ENCODE measurements at regions not wholly inside any gene's neighbourhood (a gene's known extent, or its start where the extent isn't known, plus 50 kb on each side); places are given as distances from the start of the nearest gene placed in this dataset.

GRCh38 chr6:121548131-121548530 lies 112.7 kb downstream of the GJA1 start:
- TF ChIP-seq RAD21 (IDR thresholded peaks at IDR 0.05; ENCODE audit: low read depth) (no peak), TAF1 (IDR thresholded peaks at IDR 0.05; ENCODE audit: low read depth) (no peak), FOXM1 (IDR thresholded peaks at IDR 0.05; ENCODE audit: borderline replicate concordance, low read depth) (no peak), CREB1 (IDR thresholded peaks at IDR 0.05; ENCODE audit: low read depth) (no peak), YY1 (IDR thresholded peaks at IDR 0.05; ENCODE audit: low read depth) (no peak), REST (IDR thresholded peaks at IDR 0.05; ENCODE audit: low read depth) (no peak), USF1 (IDR thresholded peaks at IDR 0.05) (no peak), TCF12 (IDR thresholded peaks at IDR 0.05; ENCODE audit: low read depth) (no peak), NFIC (IDR thresholded peaks at IDR 0.05) (no peak), ZBTB7A (IDR thresholded peaks at IDR 0.05; ENCODE audit: low read depth) (no peak), EP300 (IDR thresholded peaks at IDR 0.05; ENCODE audit: borderline replicate concordance) (no peak), TEAD4 (IDR thresholded peaks at IDR 0.05) (no peak), EGR1 (IDR thresholded peaks at IDR 0.05) (no peak), MAX (IDR thresholded peaks at IDR 0.05) (no peak), CEBPB (IDR thresholded peaks at IDR 0.05) (no peak)

- TF ChIP-seq CREB1 (IDR thresholded peaks at IDR 0.05; ENCODE audit: low read depth): no peak
- TF ChIP-seq REST (IDR thresholded peaks at IDR 0.05; ENCODE audit: low read depth): no peak
- TF ChIP-seq NFIC (IDR thresholded peaks at IDR 0.05): no peak
- no peak for TF ChIP-seq TEAD4 (IDR thresholded peaks at IDR 0.05)
- TF ChIP-seq YY1 (IDR thresholded peaks at IDR 0.05; ENCODE audit: low read depth): no peak
- TF ChIP-seq CEBPB (IDR thresholded peaks at IDR 0.05): no peak
- no peak for TF ChIP-seq USF1 (IDR thresholded peaks at IDR 0.05)
- TF ChIP-seq TAF1 (IDR thresholded peaks at IDR 0.05; ENCODE audit: low read depth): no peak
- no peak for TF ChIP-seq RAD21 (IDR thresholded peaks at IDR 0.05; ENCODE audit: low read depth)
- TF ChIP-seq FOXM1 (IDR thresholded peaks at IDR 0.05; ENCODE audit: borderline replicate concordance, low read depth): no peak
- no peak for TF ChIP-seq MAX (IDR thresholded peaks at IDR 0.05)
- TF ChIP-seq ZBTB7A (IDR thresholded peaks at IDR 0.05; ENCODE audit: low read depth): no peak
- TF ChIP-seq TCF12 (IDR thresholded peaks at IDR 0.05; ENCODE audit: low read depth): no peak
- TF ChIP-seq EP300 (IDR thresholded peaks at IDR 0.05; ENCODE audit: borderline replicate concordance): no peak
- TF ChIP-seq EGR1 (IDR thresholded peaks at IDR 0.05): no peak
Observed at GRCh38 chr6:121549736-121550135, 114.3 kb downstream of the GJA1 start.

GRCh38 chr6:121550491-121551010 lies 115.1 kb downstream of the GJA1 start:
- TF ChIP-seq TAF1 (IDR thresholded peaks at IDR 0.05; ENCODE audit: low read depth): no peak
- TF ChIP-seq EGR1 (IDR thresholded peaks at IDR 0.05): no peak
- TF ChIP-seq TCF12 (IDR thresholded peaks at IDR 0.05; ENCODE audit: low read depth): no peak
- no peak for TF ChIP-seq NFIC (IDR thresholded peaks at IDR 0.05)
- no peak for TF ChIP-seq RAD21 (IDR thresholded peaks at IDR 0.05; ENCODE audit: low read depth)
- TF ChIP-seq CREB1 (IDR thresholded peaks at IDR 0.05; ENCODE audit: low read depth): no peak
- TF ChIP-seq REST (IDR thresholded peaks at IDR 0.05; ENCODE audit: low read depth): no peak
- no peak for TF ChIP-seq TEAD4 (IDR thresholded peaks at IDR 0.05)
- TF ChIP-seq YY1 (IDR thresholded peaks at IDR 0.05; ENCODE audit: low read depth): no peak
- no peak for TF ChIP-seq USF1 (IDR thresholded peaks at IDR 0.05)
- no peak for TF ChIP-seq CEBPB (IDR thresholded peaks at IDR 0.05)
- TF ChIP-seq MAX (IDR thresholded peaks at IDR 0.05): no peak
- no peak for TF ChIP-seq ZBTB7A (IDR thresholded peaks at IDR 0.05; ENCODE audit: low read depth)
- no peak for TF ChIP-seq EP300 (IDR thresholded peaks at IDR 0.05; ENCODE audit: borderline replicate concordance)

Data from Ishikawa (cell line).